Activated CD8-positive, alpha-beta memory T cell treated with anti-CD3 and anti-CD28 coated beads, Interleukin-2, amount 10 ng/mL, durations not matched to agents 7 days and 5 days (primary cell): ENCODE measurements at regions not wholly inside any gene's neighbourhood (a gene's known extent, or its start where the extent isn't known, plus 50 kb on each side); places are given as distances from the start of the nearest gene placed in this dataset.
"Not testable (repeated sequence)": the region's sequence is repeated elsewhere in the genome, so short reads cannot be mapped to it uniquely, and the experiment has no call there.

Experiments used
- ATAC-seq: fragments of 150-1000 bp; cut with Tn5 transposase; one replicate; pipeline ENCODE4 v1.10.0; 2021; ENCODE audit warnings: moderate library complexity
- CTCF ChIA-PET: fragments of 350-600 bp; sonication (Branson Sonifier 250); formaldehyde crosslinking; loops from one replicate; lab custom pipeline; 2021; ENCODE audit warnings: antibody characterized with exemption; lab: Charles Lee
- DNase-seq: peaks from one replicate; pipeline ENCODE4 v3.0.0-alpha.2; 2020
- H3K27ac Mint-ChIP-seq: one replicate; pipeline ENCODE4 v1.8.0; 2021; ENCODE audit warnings: mild to moderate bottlenecking, mixed read lengths
- H3K27me3 Mint-ChIP-seq: one replicate; pipeline ENCODE4 v1.8.0; 2021; ENCODE audit warnings: mixed read lengths
- H3K36me3 Mint-ChIP-seq: one replicate; pipeline ENCODE4 v1.8.0; 2021; ENCODE audit warnings: mild to moderate bottlenecking, mixed read lengths
- H3K4me1 Mint-ChIP-seq: one replicate; pipeline ENCODE4 v1.8.0; 2021; ENCODE audit warnings: mixed read lengths
- H3K4me3 Mint-ChIP-seq: one replicate; pipeline ENCODE4 v1.8.0; 2021; ENCODE audit warnings: mild to moderate bottlenecking, moderate library complexity, mixed read lengths
- H3K9me3 Mint-ChIP-seq: one replicate; pipeline ENCODE4 v1.8.0; 2022; ENCODE audit warnings: low read depth, mixed read lengths

- Mint-ChIP-seq H3K27me3 (no peaks in the 10 kb centered on the region), H3K36me3 (no peaks in the 10 kb centered on the region), H3K4me3 (no peak overlapping the region), H3K4me1 (no peaks in the 10 kb centered on the region), H3K27ac (no peak overlapping the region), H3K9me3 (peaks cover 7% of the 10 kb centered on the region)
- DNase-seq (no peak), ATAC-seq (no peak)
- CTCF ChIA-PET: no interaction called here
Observed at GRCh38 chr4:62670514-62670913, 1470.4 kb downstream of the ADGRL3 start.

- no peaks in the 10 kb centered on the region for H3K27me3 Mint-ChIP-seq
- DNase-seq (no peak), ATAC-seq (no peak)
- H3K4me1 Mint-ChIP-seq: no peaks in the 10 kb centered on the region
- H3K27ac Mint-ChIP-seq: no peak overlapping the region
- H3K36me3 Mint-ChIP-seq: no peaks in the 10 kb centered on the region
- H3K4me3 Mint-ChIP-seq: no peak overlapping the region
- CTCF ChIA-PET: no interaction called here
- peaks cover 5% of the 10 kb centered on the region for H3K9me3 Mint-ChIP-seq
Observed at GRCh38 chr4:62661821-62662220, 1461.7 kb downstream of the ADGRL3 start.

- Mint-ChIP-seq H3K27ac (no peak overlapping the region), H3K4me1 (no peaks in the 10 kb centered on the region), H3K9me3 (peaks cover 6% of the 10 kb centered on the region), H3K27me3 (no peaks in the 10 kb centered on the region), H3K4me3 (no peak overlapping the region), H3K36me3 (no peaks in the 10 kb centered on the region)
- DNase-seq (no peak), ATAC-seq (no peak)
- CTCF ChIA-PET: interaction anchor here (0.6 kb wide), 1 partner anchor 232 kb away, joined by 3 read pairs; no protein-coding TSS in a partner anchor
Observed at GRCh38 chr4:62656006-62656405, 1455.9 kb downstream of the ADGRL3 start.

- CTCF ChIA-PET: no interaction called here
- ATAC-seq: no peak
- peaks cover 7% of the 10 kb centered on the region for H3K9me3 Mint-ChIP-seq
- H3K27ac Mint-ChIP-seq: no peak overlapping the region
- H3K27me3 Mint-ChIP-seq: no peaks in the 10 kb centered on the region
- H3K4me3 Mint-ChIP-seq: no peak overlapping the region
- H3K4me1 Mint-ChIP-seq: no peaks in the 10 kb centered on the region
- no peak for DNase-seq
- H3K36me3 Mint-ChIP-seq: no peaks in the 10 kb centered on the region
Observed at GRCh38 chr4:62644372-62644771, 1444.2 kb downstream of the ADGRL3 start.

- no peaks in the 10 kb centered on the region for H3K27me3 Mint-ChIP-seq
Observed at GRCh38 chr4:62640296-62640695, 1440.2 kb downstream of the ADGRL3 start.

GRCh38 chr4:62627671-62628070 is 1427.5 kb downstream of the ADGRL3 start:
- Mint-ChIP-seq H3K9me3 (peaks cover 11% of the 10 kb centered on the region), H3K27me3 (no peaks in the 10 kb centered on the region), H3K27ac (no peak overlapping the region), H3K4me3 (no peak overlapping the region), H3K36me3 (no peaks in the 10 kb centered on the region), H3K4me1 (no peaks in the 10 kb centered on the region)
- DNase-seq (no peak), ATAC-seq (no peak)
- CTCF ChIA-PET: no interaction called here

More at GRCh38 chr4:62640296-62640695, 1440.2 kb downstream of the ADGRL3 start:
- ATAC-seq (no peak), DNase-seq (no peak)
- no peak overlapping the region for H3K4me3 Mint-ChIP-seq
- CTCF ChIA-PET: no interaction called here
- no peaks in the 10 kb centered on the region for H3K36me3 Mint-ChIP-seq
- no peaks in the 10 kb centered on the region for H3K4me1 Mint-ChIP-seq
- peaks cover 9% of the 10 kb centered on the region for H3K9me3 Mint-ChIP-seq
- no peak overlapping the region for H3K27ac Mint-ChIP-seq

- Mint-ChIP-seq H3K27me3 (no peaks in the 10 kb centered on the region), H3K36me3 (no peaks in the 10 kb centered on the region), H3K4me1 (no peaks in the 10 kb centered on the region), H3K4me3 (no peak overlapping the region), H3K9me3 (peaks cover 11% of the 10 kb centered on the region), H3K27ac (no peak overlapping the region)
- DNase-seq (no peak), ATAC-seq (no peak)
- CTCF ChIA-PET: no interaction called here
Observed at GRCh38 chr4:62627141-62627540, 1427.0 kb downstream of the ADGRL3 start.

- Mint-ChIP-seq H3K4me1 (no peaks in the 10 kb centered on the region), H3K36me3 (no peaks in the 10 kb centered on the region), H3K27me3 (no peaks in the 10 kb centered on the region), H3K9me3 (peaks cover 4% of the 10 kb centered on the region), H3K27ac (no peak overlapping the region), H3K4me3 (no peak overlapping the region)
- DNase-seq: no peak
- ATAC-seq: no peak
- CTCF ChIA-PET: no interaction called here
Observed at GRCh38 chr4:62622089-62622488, 1422.0 kb downstream of the ADGRL3 start.

- Mint-ChIP-seq H3K4me1 (no peaks in the 10 kb centered on the region), H3K27ac (no peak overlapping the region), H3K36me3 (no peaks in the 10 kb centered on the region), H3K9me3 (peaks cover 2% of the 10 kb centered on the region), H3K4me3 (no peak overlapping the region), H3K27me3 (no peaks in the 10 kb centered on the region)
- no peak for ATAC-seq
- DNase-seq: no peak
- CTCF ChIA-PET: no interaction called here
Observed at GRCh38 chr4:62619971-62620370, 1419.8 kb downstream of the ADGRL3 start.

- H3K36me3 Mint-ChIP-seq: no peaks in the 10 kb centered on the region
- H3K9me3 Mint-ChIP-seq: no peaks in the 10 kb centered on the region
- ATAC-seq (no peak), DNase-seq (no peak)
- CTCF ChIA-PET: no interaction called here
- no peaks in the 10 kb centered on the region for H3K27me3 Mint-ChIP-seq
- H3K4me1 Mint-ChIP-seq: no peaks in the 10 kb centered on the region
- H3K27ac Mint-ChIP-seq: no peak overlapping the region
- H3K4me3 Mint-ChIP-seq: no peak overlapping the region
Observed at GRCh38 chr4:62618042-62618441, 1417.9 kb downstream of the ADGRL3 start.

GRCh38 chr4:62601737-62602136 is 1401.6 kb downstream of the ADGRL3 start:
- Mint-ChIP-seq H3K9me3 (peaks cover 4% of the 10 kb centered on the region), H3K4me1 (no peaks in the 10 kb centered on the region), H3K27me3 (no peaks in the 10 kb centered on the region), H3K4me3 (no peak overlapping the region), H3K36me3 (no peaks in the 10 kb centered on the region), H3K27ac (no peak overlapping the region)
- DNase-seq (no peak), ATAC-seq (no peak)
- CTCF ChIA-PET: no interaction called here

- H3K27me3 Mint-ChIP-seq, H3K36me3 Mint-ChIP-seq, H3K9me3 Mint-ChIP-seq, ATAC-seq, H3K4me1 Mint-ChIP-seq, DNase-seq, H3K27ac Mint-ChIP-seq, H3K4me3 Mint-ChIP-seq, CTCF ChIA-PET: not testable (repeated sequence)
Observed at GRCh38 chr4:62595265-62595664, 1395.1 kb downstream of the ADGRL3 start.

GRCh38 chr4:62591756-62592155 is 1391.6 kb downstream of the ADGRL3 start:
- Mint-ChIP-seq H3K4me1 (no peaks in the 10 kb centered on the region), H3K27me3 (no peaks in the 10 kb centered on the region), H3K27ac (no peak overlapping the region), H3K36me3 (no peaks in the 10 kb centered on the region), H3K9me3 (peaks cover 4% of the 10 kb centered on the region), H3K4me3 (no peak overlapping the region)
- DNase-seq: no peak
- ATAC-seq: no peak
- CTCF ChIA-PET: no interaction called here

- ATAC-seq (no peak), DNase-seq (no peak)
- Mint-ChIP-seq H3K27ac (no peak overlapping the region), H3K4me3 (no peak overlapping the region), H3K27me3 (no peaks in the 10 kb centered on the region), H3K4me1 (no peaks in the 10 kb centered on the region), H3K36me3 (no peaks in the 10 kb centered on the region), H3K9me3 (peaks cover 9% of the 10 kb centered on the region)
- CTCF ChIA-PET: no interaction called here
Observed at GRCh38 chr4:62588671-62589070, 1388.5 kb downstream of the ADGRL3 start.

- DNase-seq: no peak
- Mint-ChIP-seq H3K27ac (no peak overlapping the region), H3K4me1 (no peaks in the 10 kb centered on the region), H3K9me3 (peaks cover 12% of the 10 kb centered on the region), H3K27me3 (no peaks in the 10 kb centered on the region), H3K36me3 (no peaks in the 10 kb centered on the region), H3K4me3 (no peak overlapping the region)
- CTCF ChIA-PET: no interaction called here
- no peak for ATAC-seq
Observed at GRCh38 chr4:62571494-62571893, 1371.4 kb downstream of the ADGRL3 start.
